GM21526 (cell line): ENCODE measurements at regions not wholly inside any gene's neighbourhood (a gene's known extent, or its start where the extent isn't known, plus 50 kb on each side); places are given as distances from the start of the nearest gene placed in this dataset.

Experiments
- ATAC-seq: cut with Tn5 transposase; IDR thresholded peaks from one replicate; pipeline ENCODE4 v1.9.1; 2021; ENCODE audit warnings: moderate library complexity; ENCODE audit not compliant: unreplicated experiment, low FRiP score

GRCh38 chr18:55869556-55870501 lies 281.8 kb upstream of the TCF4 start:
- no peak for ATAC-seq

GRCh38 chr18:55868909-55869308 lies 280.9 kb upstream of the TCF4 start:
- ATAC-seq = no peak

GRCh38 chr18:55866886-55867285 lies 278.9 kb upstream of the TCF4 start:
- no peak for ATAC-seq

- no peak for ATAC-seq
Observed at GRCh38 chr18:55866006-55866405, 278.0 kb upstream of the TCF4 start.

GRCh38 chr18:55864281-55864680 lies 276.3 kb upstream of the TCF4 start:
- ATAC-seq = no peak

GRCh38 chr18:55863876-55864275 lies 275.9 kb upstream of the TCF4 start:
- ATAC-seq = no peak

GRCh38 chr18:55863391-55863706 lies 275.4 kb upstream of the TCF4 start:
- ATAC-seq = no peak

- no peak for ATAC-seq
Observed at GRCh38 chr18:55862693-55863390, 274.9 kb upstream of the TCF4 start.

GRCh38 chr18:55861266-55861665 lies 273.3 kb upstream of the TCF4 start:
- no peak for ATAC-seq

- ATAC-seq = no peak
Observed at GRCh38 chr18:55858661-55859515, 270.9 kb upstream of the TCF4 start.

- no peak for ATAC-seq
Observed at GRCh38 chr18:55857956-55858355, 270.0 kb upstream of the TCF4 start.

- no peak for ATAC-seq
Observed at GRCh38 chr18:55857409-55857808, 269.4 kb upstream of the TCF4 start.

- ATAC-seq = no peak
Observed at GRCh38 chr18:55856679-55857078, 268.7 kb upstream of the TCF4 start.

- no peak for ATAC-seq
Observed at GRCh38 chr18:55856229-55856628, 268.2 kb upstream of the TCF4 start.

GRCh38 chr18:55853268-55853667 lies 265.3 kb upstream of the TCF4 start:
- ATAC-seq = no peak

GRCh38 chr18:55850904-55851303 lies 262.9 kb upstream of the TCF4 start:
- ATAC-seq = no peak

- no peak for ATAC-seq
Observed at GRCh38 chr18:55849391-55849790, 261.4 kb upstream of the TCF4 start.

- no peak for ATAC-seq
Observed at GRCh38 chr18:55847960-55848359, 260.0 kb upstream of the TCF4 start.

- ATAC-seq = no peak
Observed at GRCh38 chr18:55845221-55845620, 257.2 kb upstream of the TCF4 start.

GRCh38 chr18:55844382-55844781 lies 256.4 kb upstream of the TCF4 start:
- no peak for ATAC-seq

- ATAC-seq = no peak
Observed at GRCh38 chr18:55841314-55841713, 253.3 kb upstream of the TCF4 start.
